GM21717 (cell line): ENCODE measurements at regions not wholly inside any gene's neighbourhood (a gene's known extent, or its start where the extent isn't known, plus 50 kb on each side); places are given as distances from the start of the nearest gene placed in this dataset.

Source experiments
- ATAC-seq: cut with Tn5 transposase; IDR thresholded peaks from one replicate; pipeline ENCODE4 v1.9.1; 2021; ENCODE audit warnings: mild to moderate bottlenecking, moderate library complexity; ENCODE audit not compliant: unreplicated experiment

GRCh38 chr3:170784406-170784805, 85.6 kb downstream of the RPL22L1 start:
- ATAC-seq = no peak

GRCh38 chr3:170780955-170781354, 89.0 kb downstream of the RPL22L1 start:
- no peak for ATAC-seq

GRCh38 chr3:170780471-170780870, 89.5 kb downstream of the RPL22L1 start:
- no peak for ATAC-seq

GRCh38 chr3:170778240-170779217, 91.5 kb downstream of the RPL22L1 start:
- ATAC-seq = no peak

- ATAC-seq = no peak
These were observed 92.5 kb downstream of the RPL22L1 start for GRCh38 chr3:170777564-170777926.

GRCh38 chr3:170776887-170777563, 93.0 kb downstream of the RPL22L1 start:
- no peak for ATAC-seq

- no peak for ATAC-seq
These were observed 96.1 kb downstream of the RPL22L1 start for GRCh38 chr3:170773682-170774425.

- no peak for ATAC-seq
These were observed 97.8 kb downstream of the RPL22L1 start for GRCh38 chr3:170772175-170772574.

GRCh38 chr3:170768334-170768801, 101.6 kb downstream of the RPL22L1 start:
- no peak for ATAC-seq

GRCh38 chr3:170767576-170767941, 102.4 kb downstream of the RPL22L1 start:
- no peak for ATAC-seq

GRCh38 chr3:170766823-170767575, 103.0 kb downstream of the RPL22L1 start:
- ATAC-seq = no peak

GRCh38 chr3:170766253-170766652, 103.7 kb downstream of the RPL22L1 start:
- no peak for ATAC-seq

- no peak for ATAC-seq
These were observed 104.4 kb downstream of the RPL22L1 start for GRCh38 chr3:170765419-170766078.

GRCh38 chr3:170764017-170764416, 106.0 kb downstream of the RPL22L1 start:
- no peak for ATAC-seq

GRCh38 chr3:170762064-170762463, 107.9 kb downstream of the RPL22L1 start:
- no peak for ATAC-seq

- ATAC-seq = no peak
These were observed 108.9 kb downstream of the RPL22L1 start for GRCh38 chr3:170761103-170761502.

GRCh38 chr3:170760174-170760526, 109.8 kb downstream of the RPL22L1 start:
- no peak for ATAC-seq

GRCh38 chr3:170759511-170760173, 110.4 kb downstream of the RPL22L1 start:
- ATAC-seq = no peak

GRCh38 chr3:170757038-170757437, 113.0 kb downstream of the RPL22L1 start:
- ATAC-seq = no peak

GRCh38 chr3:170754311-170754693, 115.7 kb downstream of the RPL22L1 start:
- ATAC-seq = no peak
